Osteocyte (in vitro differentiated cells): ENCODE measurements at regions not wholly inside any gene's neighbourhood (a gene's known extent, or its start where the extent isn't known, plus 50 kb on each side); places are given as distances from the start of the nearest gene placed in this dataset.

Source experiments
- DNase-seq: peaks from one replicate; pipeline ENCODE4 v3.0.0; 2021; ENCODE audit warnings: mixed read lengths; ENCODE audit not compliant: unreplicated experiment; ENCODE audit errors: extremely low spot score
- H3K27ac Mint-ChIP-seq: one replicate; pipeline ENCODE4 v1.8.0; 2021; ENCODE audit warnings: mild to moderate bottlenecking, mixed read lengths; ENCODE audit not compliant: unreplicated experiment
- H3K27me3 Mint-ChIP-seq: one replicate; pipeline ENCODE4 v1.8.0; 2021; ENCODE audit warnings: mixed read lengths; ENCODE audit not compliant: unreplicated experiment
- H3K36me3 Mint-ChIP-seq: one replicate; pipeline ENCODE4 v1.8.0; 2021; ENCODE audit warnings: mixed read lengths; ENCODE audit not compliant: unreplicated experiment
- H3K4me1 Mint-ChIP-seq: one replicate; pipeline ENCODE4 v1.8.0; 2021; ENCODE audit warnings: mixed read lengths; ENCODE audit not compliant: unreplicated experiment
- H3K4me3 Mint-ChIP-seq: one replicate; pipeline ENCODE4 v1.8.0; 2021; ENCODE audit warnings: mild to moderate bottlenecking, moderate library complexity, mixed read lengths; ENCODE audit not compliant: unreplicated experiment
- H3K9me3 Mint-ChIP-seq: one replicate; pipeline ENCODE4 v1.8.0; 2021; ENCODE audit warnings: mixed read lengths; ENCODE audit not compliant: unreplicated experiment
- CTCF ChIP-seq: fragments of 200-600 bp; sonication (generic); IDR thresholded peaks from 2 replicates; pipeline ENCODE4 v1.5.0; 2021; ENCODE audit warnings: antibody characterized with exemption, mild to moderate bottlenecking, moderate library complexity

GRCh38 chr4:147012059-147012707 lies 66.5 kb upstream of the TTC29 start:
- Mint-ChIP-seq H3K4me3 (no peak overlapping the region), H3K9me3 (no peaks in the 10 kb centered on the region), H3K36me3 (no peaks in the 10 kb centered on the region), H3K4me1 (peaks cover 2% of the 10 kb centered on the region), H3K27ac (no peak overlapping the region), H3K27me3 (peaks cover 20% of the 10 kb centered on the region)
- TF ChIP-seq CTCF = no peak
- DNase-seq = no peak

- no peak overlapping the region for H3K4me3 Mint-ChIP-seq
- H3K4me1 Mint-ChIP-seq = peaks cover 2% of the 10 kb centered on the region
- H3K27me3 Mint-ChIP-seq = peaks cover 10% of the 10 kb centered on the region
- no peak for DNase-seq
- H3K27ac Mint-ChIP-seq = no peak overlapping the region
- no peaks in the 10 kb centered on the region for H3K9me3 Mint-ChIP-seq
- H3K36me3 Mint-ChIP-seq = no peaks in the 10 kb centered on the region
- no peak for TF ChIP-seq CTCF
These were observed 69.3 kb upstream of the TTC29 start for GRCh38 chr4:147014946-147015345.

DNA sequence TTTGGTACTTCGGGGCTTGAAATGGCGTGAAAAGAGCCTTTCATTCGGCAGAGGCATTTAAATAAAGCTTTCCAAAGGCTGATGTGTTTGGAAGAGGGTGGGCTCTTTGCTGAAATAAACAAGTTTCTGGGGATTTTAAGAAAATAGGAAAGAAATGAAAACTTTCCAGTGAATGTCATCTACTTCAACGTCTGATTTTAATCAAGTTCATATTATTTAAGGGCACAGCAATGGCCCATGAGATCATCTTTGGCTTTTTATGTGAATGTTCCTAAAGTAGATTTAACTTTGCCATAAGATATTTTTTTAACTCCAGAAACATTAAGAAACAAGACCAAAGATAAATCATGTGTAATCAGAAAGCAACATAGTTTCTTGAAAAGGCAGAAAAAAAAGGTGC lies 69.8 kb upstream of the TTC29 start:
- Mint-ChIP-seq H3K9me3 (no peaks in the 10 kb centered on the region), H3K27ac (no peak overlapping the region), H3K27me3 (peaks cover 9% of the 10 kb centered on the region), H3K4me3 (no peak overlapping the region), H3K36me3 (no peaks in the 10 kb centered on the region), H3K4me1 (peaks cover 2% of the 10 kb centered on the region)
- no peak for DNase-seq
- TF ChIP-seq CTCF = no peak

- no peak for TF ChIP-seq CTCF
- no peak for DNase-seq
These were observed 71.4 kb upstream of the TTC29 start for GRCh38 chr4:147017081-147017480.

DNA sequence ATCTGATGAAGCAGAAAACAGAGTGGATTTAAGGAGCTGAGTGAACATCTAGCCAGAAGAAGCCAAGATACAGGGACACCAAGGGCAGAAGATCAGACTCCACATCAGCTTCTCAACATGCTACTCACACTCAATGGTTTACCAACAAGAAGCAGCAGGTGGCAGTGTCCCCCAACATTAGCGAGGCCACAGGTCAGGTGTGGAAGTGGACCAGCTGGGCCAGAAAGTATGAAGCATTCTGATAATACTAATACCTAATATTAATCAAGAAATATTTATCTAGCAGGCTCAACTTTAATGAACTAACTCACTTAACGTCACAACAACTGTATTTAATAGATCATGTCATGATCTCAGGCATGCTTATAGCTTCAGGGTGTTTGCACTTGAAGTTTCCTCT lies 73.4 kb upstream of the TTC29 start:
- Mint-ChIP-seq H3K36me3 (peaks cover 1% of the 10 kb centered on the region), H3K27me3 (peaks cover 9% of the 10 kb centered on the region), H3K4me1 (peaks cover 2% of the 10 kb centered on the region), H3K4me3 (no peak overlapping the region), H3K9me3 (peaks cover 4% of the 10 kb centered on the region), H3K27ac (no peak overlapping the region)
- no peak for DNase-seq
- TF ChIP-seq CTCF = peak; percentile 75

More at GRCh38 chr4:147017081-147017480, 71.4 kb upstream of the TTC29 start:
- H3K36me3 Mint-ChIP-seq = no peaks in the 10 kb centered on the region
- no peak overlapping the region for H3K27ac Mint-ChIP-seq
- peaks cover 9% of the 10 kb centered on the region for H3K27me3 Mint-ChIP-seq
- no peak overlapping the region for H3K4me3 Mint-ChIP-seq
- H3K4me1 Mint-ChIP-seq = peaks cover 2% of the 10 kb centered on the region
- no peaks in the 10 kb centered on the region for H3K9me3 Mint-ChIP-seq
